T-helper 2 cell treated with Interferon-gamma antibody and Interleukin-4, amounts not matched to agents 5 μg/mL and 100 μg/mL, for 36 hours (primary cell): ENCODE measurements at regions not wholly inside any gene's neighbourhood (a gene's known extent, or its start where the extent isn't known, plus 50 kb on each side); places are given as distances from the start of the nearest gene placed in this dataset.

Experiments used
- DNase-seq: peaks from one replicate; pipeline ENCODE4 v3.0.0; 2021; ENCODE audit warnings: low spot score
- H3K27ac Mint-ChIP-seq: one replicate; pipeline ENCODE4 v1.8.0; 2021; ENCODE audit warnings: mild to moderate bottlenecking, mixed read lengths
- H3K27me3 Mint-ChIP-seq: one replicate; pipeline ENCODE4 v1.8.0; 2021; ENCODE audit warnings: low read depth, mixed read lengths
- H3K36me3 Mint-ChIP-seq: one replicate; pipeline ENCODE4 v1.8.0; 2021; ENCODE audit warnings: low read depth, mixed read lengths
- H3K4me1 Mint-ChIP-seq: one replicate; pipeline ENCODE4 v1.8.0; 2021; ENCODE audit warnings: low read depth, mixed read lengths
- H3K4me3 Mint-ChIP-seq: one replicate; pipeline ENCODE4 v1.8.0; 2022; ENCODE audit warnings: mild to moderate bottlenecking, moderate library complexity, mixed read lengths
- H3K9me3 Mint-ChIP-seq: one replicate; pipeline ENCODE4 v1.8.0; 2021; ENCODE audit warnings: mixed read lengths

DNA sequence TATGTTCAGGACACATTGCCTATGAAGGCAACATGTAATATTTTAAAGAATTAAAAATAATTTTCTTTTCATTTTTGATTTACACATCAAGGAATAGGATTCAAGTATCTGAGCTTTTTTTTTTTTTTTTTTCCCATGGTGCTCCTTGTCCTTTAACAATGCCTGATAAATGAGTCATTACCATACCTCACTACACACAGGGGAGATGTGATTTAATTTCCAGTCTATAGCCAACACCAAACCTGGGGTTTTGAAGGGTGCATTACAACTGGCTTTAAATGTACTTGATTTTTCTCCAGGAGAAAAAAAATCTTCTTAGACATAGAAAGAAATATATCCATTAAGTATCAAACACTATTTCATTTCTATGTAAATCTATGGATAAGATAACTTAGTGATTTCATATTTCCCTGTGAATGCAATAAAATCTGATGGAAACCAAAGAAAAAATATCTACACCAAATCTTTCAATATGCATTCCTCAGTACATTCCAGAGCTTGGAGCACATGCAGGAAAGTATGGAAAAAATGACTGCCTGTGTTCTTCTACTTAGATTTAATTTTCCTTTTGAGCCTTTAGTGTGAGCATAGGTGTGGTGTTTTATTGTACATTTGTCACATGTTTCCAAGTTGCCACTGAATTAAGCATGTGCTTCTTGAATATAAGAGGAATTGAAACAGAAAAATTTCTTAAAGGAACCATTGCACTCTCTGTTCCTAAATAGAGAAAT, 204.8 kb upstream of the MEOX2 start:
- H3K27ac Mint-ChIP-seq = no peak overlapping the region
- H3K4me1 Mint-ChIP-seq = no peaks in the 10 kb centered on the region
- no peak for DNase-seq
- H3K4me3 Mint-ChIP-seq = no peak overlapping the region
- peaks cover 14% of the 10 kb centered on the region for H3K9me3 Mint-ChIP-seq
- H3K36me3 Mint-ChIP-seq = no peaks in the 10 kb centered on the region
- no peaks in the 10 kb centered on the region for H3K27me3 Mint-ChIP-seq

- no peaks in the 10 kb centered on the region for H3K4me1 Mint-ChIP-seq
- H3K4me3 Mint-ChIP-seq = no peak overlapping the region
- H3K27ac Mint-ChIP-seq = no peak overlapping the region
- H3K27me3 Mint-ChIP-seq = no peaks in the 10 kb centered on the region
- peaks cover 8% of the 10 kb centered on the region for H3K9me3 Mint-ChIP-seq
- DNase-seq = no peak
- H3K36me3 Mint-ChIP-seq = no peaks in the 10 kb centered on the region
Measured at GRCh38 chr7:15889507-15889906, 203.0 kb upstream of the MEOX2 start.

DNA sequence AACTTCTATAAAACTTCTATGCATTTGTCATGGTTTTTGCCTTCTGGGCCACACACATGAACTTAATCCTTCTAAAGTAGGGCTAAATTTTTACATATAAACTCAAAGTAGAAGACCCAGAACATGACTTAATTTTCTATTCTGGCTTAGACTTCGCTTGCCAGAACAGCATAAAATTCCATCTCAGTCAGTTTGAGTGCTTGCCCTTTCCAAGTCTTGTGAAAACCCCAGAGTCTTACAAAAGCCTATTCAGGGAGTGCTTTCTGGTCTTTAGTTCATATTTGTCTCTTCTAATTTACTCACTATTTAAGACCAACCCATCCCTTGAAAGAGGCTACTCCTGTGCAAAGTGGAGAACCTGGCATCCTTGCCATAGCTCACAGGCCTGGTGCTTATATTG, 201.6 kb upstream of the MEOX2 start:
- no peak overlapping the region for H3K27ac Mint-ChIP-seq
- no peaks in the 10 kb centered on the region for H3K4me1 Mint-ChIP-seq
- H3K9me3 Mint-ChIP-seq = peaks cover 6% of the 10 kb centered on the region
- DNase-seq = no peak
- H3K4me3 Mint-ChIP-seq = no peak overlapping the region
- no peaks in the 10 kb centered on the region for H3K36me3 Mint-ChIP-seq
- H3K27me3 Mint-ChIP-seq = no peaks in the 10 kb centered on the region

DNA sequence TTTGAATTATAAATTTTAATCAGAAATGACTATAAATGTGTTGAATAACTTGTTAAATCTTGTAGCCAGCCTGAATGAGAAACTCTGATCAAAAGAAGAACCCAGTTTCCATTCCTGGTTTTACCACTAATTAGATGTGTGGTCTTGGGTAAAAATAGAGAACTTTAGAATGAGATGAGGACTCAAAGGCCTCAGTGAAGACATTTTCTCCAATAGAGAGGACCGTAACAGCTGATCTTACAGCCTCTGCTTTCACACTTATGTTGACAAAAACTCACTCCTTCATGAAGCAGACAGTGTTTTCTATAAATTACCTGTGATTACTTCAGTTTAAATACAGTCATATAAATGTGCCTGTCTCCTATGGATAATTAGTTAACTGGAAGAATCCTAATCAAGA, 200.1 kb upstream of the MEOX2 start:
- no peak overlapping the region for H3K27ac Mint-ChIP-seq
- no peak for DNase-seq
- no peaks in the 10 kb centered on the region for H3K4me1 Mint-ChIP-seq
- no peaks in the 10 kb centered on the region for H3K36me3 Mint-ChIP-seq
- no peaks in the 10 kb centered on the region for H3K27me3 Mint-ChIP-seq
- peaks cover 6% of the 10 kb centered on the region for H3K9me3 Mint-ChIP-seq
- no peak overlapping the region for H3K4me3 Mint-ChIP-seq

DNA sequence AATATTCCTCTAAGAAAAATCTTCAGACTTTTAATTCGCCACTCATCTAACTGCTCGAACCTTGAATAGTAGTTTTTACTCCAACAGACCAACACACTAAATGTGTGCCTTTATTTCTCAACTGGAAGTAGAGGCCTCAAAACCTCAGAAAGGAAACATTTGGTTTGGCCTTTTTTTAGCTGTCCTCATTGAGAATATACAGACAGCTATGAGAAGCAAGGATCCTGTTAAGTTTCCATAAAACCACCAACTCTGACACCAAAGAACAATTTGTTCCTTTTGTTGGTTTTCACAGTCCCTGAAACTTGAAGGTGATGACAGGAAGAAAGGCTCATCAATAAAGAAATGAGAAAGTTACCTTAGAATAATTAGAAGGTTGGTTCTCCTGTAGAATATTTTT, 199.2 kb upstream of the MEOX2 start:
- Mint-ChIP-seq H3K9me3 (peaks cover 6% of the 10 kb centered on the region), H3K36me3 (no peaks in the 10 kb centered on the region), H3K4me3 (no peak overlapping the region), H3K4me1 (no peaks in the 10 kb centered on the region), H3K27ac (no peak overlapping the region), H3K27me3 (no peaks in the 10 kb centered on the region)
- DNase-seq = no peak

DNA sequence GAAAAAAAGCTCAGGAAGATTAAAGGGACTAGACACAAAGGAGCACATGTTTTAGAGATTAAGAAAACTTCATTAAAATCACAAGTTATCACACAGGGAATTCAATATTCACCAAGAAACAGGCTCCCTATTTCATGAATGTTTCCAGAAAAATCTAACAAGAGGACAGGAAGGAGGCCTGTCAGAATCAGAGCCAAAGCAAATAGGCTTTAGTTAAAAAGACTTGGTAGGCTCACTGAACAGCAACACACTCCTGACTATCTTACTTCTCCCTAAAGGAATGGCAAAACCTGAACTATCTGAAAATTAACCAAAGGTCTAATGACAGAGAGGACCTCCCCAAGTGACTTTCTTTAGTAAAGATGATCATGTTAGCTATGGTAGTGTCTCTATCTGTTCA, 188.3 kb upstream of the MEOX2 start:
- Mint-ChIP-seq H3K9me3 (peaks cover 3% of the 10 kb centered on the region), H3K27ac (no peak overlapping the region), H3K4me3 (no peak overlapping the region), H3K4me1 (no peaks in the 10 kb centered on the region), H3K36me3 (no peaks in the 10 kb centered on the region), H3K27me3 (no peaks in the 10 kb centered on the region)
- no peak for DNase-seq

DNA sequence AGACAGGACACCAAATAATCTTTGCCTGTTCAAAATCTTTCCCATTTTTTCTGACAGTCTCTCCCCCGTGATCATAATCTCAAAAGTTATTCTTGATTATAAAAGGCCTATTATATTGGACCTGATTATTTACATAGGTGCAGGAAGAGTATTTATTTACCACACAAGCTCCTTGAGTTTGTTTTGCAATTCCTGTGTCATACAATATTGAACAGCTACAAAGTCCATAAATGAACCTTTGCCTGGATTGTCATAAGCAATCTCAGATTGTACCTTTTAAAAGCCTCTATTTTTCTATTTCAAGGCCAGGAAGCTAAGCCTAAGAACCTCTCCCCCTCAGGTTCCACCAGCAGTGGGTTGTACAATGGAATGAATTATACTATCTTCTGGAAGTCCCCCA, 183.9 kb upstream of the MEOX2 start:
- Mint-ChIP-seq H3K27me3 (no peaks in the 10 kb centered on the region), H3K9me3 (no peaks in the 10 kb centered on the region), H3K36me3 (no peaks in the 10 kb centered on the region), H3K27ac (no peak overlapping the region), H3K4me3 (no peak overlapping the region), H3K4me1 (no peaks in the 10 kb centered on the region)
- DNase-seq = no peak

DNA sequence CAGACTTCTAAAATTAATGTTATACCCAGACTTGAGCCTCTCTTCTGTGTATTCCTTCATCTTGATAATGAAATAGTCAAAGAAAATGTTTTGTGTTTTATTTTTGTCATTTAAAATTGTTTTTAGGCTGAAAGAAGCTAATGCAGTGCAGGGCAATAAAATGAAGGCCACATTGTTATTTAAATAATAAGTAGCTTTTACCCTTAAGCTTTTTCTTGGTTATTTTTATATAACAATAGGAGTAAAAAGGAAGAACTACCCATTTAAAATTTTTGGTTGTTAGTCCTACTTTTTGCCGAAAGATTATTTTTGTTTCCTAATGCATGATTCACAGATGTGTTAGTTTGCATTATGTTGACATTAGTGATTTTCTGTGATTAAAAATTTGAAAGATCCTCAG, 181.0 kb upstream of the MEOX2 start:
- no peak for DNase-seq
- no peaks in the 10 kb centered on the region for H3K36me3 Mint-ChIP-seq
- no peaks in the 10 kb centered on the region for H3K4me1 Mint-ChIP-seq
- H3K27me3 Mint-ChIP-seq = no peaks in the 10 kb centered on the region
- peaks cover 4% of the 10 kb centered on the region for H3K9me3 Mint-ChIP-seq
- H3K27ac Mint-ChIP-seq = no peak overlapping the region
- no peak overlapping the region for H3K4me3 Mint-ChIP-seq

- Mint-ChIP-seq H3K27me3 (no peaks in the 10 kb centered on the region), H3K4me3 (no peak overlapping the region), H3K4me1 (no peaks in the 10 kb centered on the region), H3K36me3 (no peaks in the 10 kb centered on the region), H3K27ac (no peak overlapping the region), H3K9me3 (peaks cover 8% of the 10 kb centered on the region)
- DNase-seq = no peak
Measured at GRCh38 chr7:15866753-15867152, 180.3 kb upstream of the MEOX2 start.

DNA sequence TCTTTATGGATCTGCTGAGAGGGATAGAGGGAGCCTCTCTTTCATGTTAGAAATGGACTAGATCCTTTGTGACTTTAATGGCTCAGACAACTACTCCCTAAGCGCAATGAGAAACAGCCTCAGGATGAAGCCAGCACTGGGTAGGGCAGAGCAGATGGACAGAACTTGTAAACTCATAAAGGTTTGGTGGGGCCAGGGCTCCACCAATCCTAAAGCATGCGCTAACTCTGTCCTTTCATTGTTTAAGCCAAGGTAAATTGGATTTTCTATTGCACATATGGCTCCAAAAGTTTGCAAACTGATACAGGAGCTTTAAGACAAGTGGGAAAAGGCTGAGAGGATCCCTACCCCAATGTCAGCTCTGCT, 178.1 kb upstream of the MEOX2 start:
- Mint-ChIP-seq H3K4me1 (no peaks in the 10 kb centered on the region), H3K27me3 (no peaks in the 10 kb centered on the region), H3K36me3 (no peaks in the 10 kb centered on the region), H3K9me3 (peaks cover 12% of the 10 kb centered on the region), H3K4me3 (no peak overlapping the region), H3K27ac (no peak overlapping the region)
- no peak for DNase-seq

DNA sequence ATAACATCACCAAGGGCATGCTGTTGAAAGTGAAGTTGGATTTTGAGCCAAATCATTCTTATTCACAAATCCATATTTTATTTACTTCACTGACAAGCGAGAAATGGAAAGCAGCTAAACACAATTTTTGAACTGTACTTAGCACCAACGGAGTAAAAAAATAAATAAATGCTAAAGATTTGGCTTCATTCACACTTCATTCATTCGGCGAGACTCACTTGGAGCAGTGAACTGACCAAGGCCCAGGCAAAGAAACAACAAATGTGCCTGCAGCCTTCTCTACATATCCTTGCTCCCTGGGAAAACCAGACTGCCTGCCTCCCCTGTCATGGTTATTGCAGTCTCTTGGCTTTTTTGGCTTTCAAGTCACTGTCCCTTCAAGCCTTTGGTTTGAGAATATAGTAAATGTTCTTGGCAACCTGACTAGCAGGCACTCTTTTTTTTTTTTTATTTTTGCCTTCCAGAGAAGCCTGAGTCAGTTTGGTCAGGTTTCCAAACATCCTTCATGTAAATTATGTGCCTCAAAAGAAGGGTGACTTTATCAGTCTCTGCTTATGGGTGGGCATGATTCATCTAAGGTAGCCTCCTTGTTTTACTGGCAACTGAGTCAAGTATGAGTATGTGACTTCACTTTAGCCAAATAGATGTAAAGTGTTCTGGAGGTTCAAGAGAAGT, 177.6 kb upstream of the MEOX2 start:
- DNase-seq = no peak
- no peaks in the 10 kb centered on the region for H3K4me1 Mint-ChIP-seq
- no peaks in the 10 kb centered on the region for H3K27me3 Mint-ChIP-seq
- no peak overlapping the region for H3K4me3 Mint-ChIP-seq
- H3K36me3 Mint-ChIP-seq = no peaks in the 10 kb centered on the region
- no peak overlapping the region for H3K27ac Mint-ChIP-seq
- H3K9me3 Mint-ChIP-seq = peaks cover 12% of the 10 kb centered on the region

- H3K9me3 Mint-ChIP-seq = peaks cover 12% of the 10 kb centered on the region
Measured at GRCh38 chr7:15862781-15863165, 176.3 kb upstream of the MEOX2 start.

GRCh38 chr7:15862016-15862780, 175.7 kb upstream of the MEOX2 start:
- peaks cover 12% of the 10 kb centered on the region for H3K9me3 Mint-ChIP-seq
- no peak overlapping the region for H3K4me3 Mint-ChIP-seq
- no peaks in the 10 kb centered on the region for H3K4me1 Mint-ChIP-seq
- no peaks in the 10 kb centered on the region for H3K36me3 Mint-ChIP-seq
- no peak overlapping the region for H3K27ac Mint-ChIP-seq
- no peaks in the 10 kb centered on the region for H3K27me3 Mint-ChIP-seq
- DNase-seq = no peak

More at GRCh38 chr7:15862781-15863165, 176.3 kb upstream of the MEOX2 start:
- Mint-ChIP-seq H3K4me3 (no peak overlapping the region), H3K27me3 (no peaks in the 10 kb centered on the region), H3K36me3 (no peaks in the 10 kb centered on the region), H3K27ac (no peak overlapping the region), H3K4me1 (no peaks in the 10 kb centered on the region)
- DNase-seq = no peak

DNA sequence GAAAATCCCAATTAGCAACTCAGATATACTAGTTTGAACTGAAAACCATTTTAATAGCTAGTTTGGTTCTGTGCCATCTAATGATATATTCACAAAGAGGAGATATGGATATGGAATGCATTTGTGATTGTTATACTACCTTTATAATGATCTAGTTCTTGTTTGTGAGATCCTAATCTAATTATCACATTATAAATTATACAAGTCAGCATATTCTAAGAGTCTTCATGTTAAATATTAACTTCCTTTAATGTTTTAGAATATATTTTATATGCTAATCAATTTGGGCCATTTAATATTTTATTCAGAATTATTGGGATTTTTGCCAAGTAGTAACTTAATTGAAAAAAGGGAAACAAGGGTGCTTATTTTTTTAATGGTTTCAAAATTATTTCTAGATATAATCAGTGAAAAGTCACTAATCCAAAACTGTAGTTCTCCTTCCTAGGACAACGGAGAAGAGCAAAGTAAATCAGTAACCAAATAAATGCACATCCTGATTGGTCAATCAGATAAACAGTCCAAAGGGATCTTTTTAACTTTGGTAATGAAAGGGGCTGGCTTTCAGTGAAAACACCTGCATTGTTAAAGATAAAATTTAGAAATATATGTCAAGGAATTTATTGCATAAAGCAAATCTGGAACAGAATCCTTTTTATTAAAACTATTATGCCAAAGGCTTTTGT, 173.9 kb upstream of the MEOX2 start:
- DNase-seq = no peak
- no peaks in the 10 kb centered on the region for H3K36me3 Mint-ChIP-seq
- peaks cover 12% of the 10 kb centered on the region for H3K9me3 Mint-ChIP-seq
- no peak overlapping the region for H3K4me3 Mint-ChIP-seq
- H3K27me3 Mint-ChIP-seq = no peaks in the 10 kb centered on the region
- no peaks in the 10 kb centered on the region for H3K4me1 Mint-ChIP-seq
- H3K27ac Mint-ChIP-seq = no peak overlapping the region
